HG03175 (cell line): ENCODE measurements at regions not wholly inside any gene's neighbourhood (a gene's known extent, or its start where the extent isn't known, plus 50 kb on each side); places are given as distances from the start of the nearest gene placed in this dataset.

Source experiments
- ATAC-seq: cut with Tn5 transposase; IDR thresholded peaks from one replicate; pipeline ENCODE4 v1.9.1; 2021; ENCODE audit warnings: mild to moderate bottlenecking, moderate library complexity; ENCODE audit not compliant: unreplicated experiment

DNA sequence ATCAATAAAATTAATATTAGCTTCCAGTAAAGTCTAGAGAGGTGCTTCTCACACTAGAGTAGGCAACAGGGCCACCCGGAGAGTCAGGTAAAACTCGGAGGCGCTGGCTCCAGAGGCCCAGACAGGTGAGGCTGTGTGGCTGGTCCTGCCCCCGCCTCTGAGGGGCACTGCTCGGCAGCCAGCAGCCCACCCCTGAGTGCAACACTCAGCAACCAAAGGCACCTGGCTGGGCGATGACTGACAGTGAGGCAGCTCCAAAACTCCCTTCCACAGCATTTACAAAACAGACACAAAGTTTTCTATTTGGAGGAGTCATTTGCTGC, 138.8 kb upstream of the ID2 start:
- no peak for ATAC-seq

DNA sequence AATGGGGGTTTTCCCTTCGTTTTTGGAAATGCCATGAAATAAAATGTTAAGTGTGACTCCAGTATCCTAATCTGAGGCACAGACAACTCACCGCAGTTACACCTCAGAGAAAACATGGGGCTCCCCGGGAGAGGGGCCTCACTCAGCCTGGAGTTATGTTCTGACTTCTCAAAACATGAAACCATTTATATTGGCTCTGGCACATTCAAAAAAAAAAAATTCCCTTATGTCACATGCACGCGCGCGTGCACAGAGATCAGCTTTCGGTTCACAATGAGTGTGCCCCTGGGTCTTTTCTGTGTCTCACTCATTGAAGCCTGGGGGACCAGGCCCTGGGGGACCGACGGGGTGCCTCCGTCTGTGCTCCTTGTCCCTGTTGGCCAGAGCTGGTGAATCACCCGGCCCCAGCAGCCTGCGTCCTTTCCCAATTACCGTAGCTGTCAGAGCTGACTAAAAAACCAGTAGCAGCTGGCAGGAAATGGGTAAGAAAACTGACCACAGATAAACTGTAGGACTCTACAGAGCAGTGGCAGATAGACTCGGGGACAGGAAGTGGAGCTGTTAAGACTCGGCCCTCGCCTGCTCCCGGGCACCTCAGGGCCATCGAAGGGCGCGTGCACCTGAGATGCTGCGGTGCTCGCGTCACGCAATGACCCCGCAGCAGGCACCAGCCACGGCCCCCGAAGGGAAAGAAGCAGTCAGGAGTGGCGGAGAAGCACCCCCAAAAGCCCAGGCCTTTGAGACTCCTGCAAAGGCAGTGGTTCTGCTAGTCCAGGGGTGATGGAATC, 138.3 kb upstream of the ID2 start:
- ATAC-seq, result peak; percentile 81

- no peak for ATAC-seq
These were observed 137.6 kb upstream of the ID2 start for GRCh38 chr2:8544171-8544785.

GRCh38 chr2:8544786-8545694, 136.8 kb upstream of the ID2 start:
- peak; percentile 49 for ATAC-seq

DNA sequence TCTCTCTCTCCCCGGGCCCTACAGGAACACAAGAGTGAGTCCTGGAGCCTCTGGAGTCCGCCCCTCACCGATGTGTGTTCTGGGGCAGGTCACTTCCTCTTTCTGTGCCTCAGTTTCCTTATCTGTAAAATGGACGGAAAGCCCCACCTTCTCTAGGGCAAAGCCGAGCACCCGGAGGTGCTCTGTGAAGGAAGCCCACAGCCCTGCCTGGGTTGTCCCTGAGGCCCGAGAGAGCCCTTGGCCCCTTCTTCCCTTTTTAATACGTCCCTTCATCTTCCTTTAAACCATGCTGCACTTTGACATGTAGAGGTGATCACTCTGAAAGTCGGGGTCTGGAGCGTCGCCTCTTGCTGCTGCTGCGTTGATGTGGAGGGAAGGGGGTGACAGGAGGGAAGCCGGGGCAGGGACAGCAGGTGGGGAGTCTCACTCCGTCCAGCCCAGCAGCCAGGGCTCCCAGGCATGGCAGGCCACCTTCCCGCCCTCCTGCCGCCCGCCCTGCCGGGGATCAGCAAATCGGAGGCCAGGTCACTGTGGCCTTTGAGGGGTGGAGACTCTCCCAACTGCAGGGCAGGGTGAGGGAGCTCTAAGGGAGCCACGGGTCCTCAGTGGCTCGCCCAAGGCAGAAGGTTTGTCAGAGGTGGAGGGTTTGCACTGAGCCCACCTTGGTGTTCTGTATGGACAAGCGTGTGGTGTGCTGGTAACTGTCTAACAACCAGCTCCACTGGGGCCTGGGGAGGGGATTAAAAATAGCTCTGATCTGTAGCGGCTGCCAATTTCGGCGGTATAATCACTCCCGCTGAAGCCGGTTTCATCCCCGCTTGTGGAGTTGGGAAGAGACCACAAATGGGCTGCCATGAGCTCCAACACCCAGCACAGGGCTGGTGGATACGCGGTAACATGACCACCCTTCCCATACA, 135.9 kb upstream of the ID2 start:
- ATAC-seq, result no peak

DNA sequence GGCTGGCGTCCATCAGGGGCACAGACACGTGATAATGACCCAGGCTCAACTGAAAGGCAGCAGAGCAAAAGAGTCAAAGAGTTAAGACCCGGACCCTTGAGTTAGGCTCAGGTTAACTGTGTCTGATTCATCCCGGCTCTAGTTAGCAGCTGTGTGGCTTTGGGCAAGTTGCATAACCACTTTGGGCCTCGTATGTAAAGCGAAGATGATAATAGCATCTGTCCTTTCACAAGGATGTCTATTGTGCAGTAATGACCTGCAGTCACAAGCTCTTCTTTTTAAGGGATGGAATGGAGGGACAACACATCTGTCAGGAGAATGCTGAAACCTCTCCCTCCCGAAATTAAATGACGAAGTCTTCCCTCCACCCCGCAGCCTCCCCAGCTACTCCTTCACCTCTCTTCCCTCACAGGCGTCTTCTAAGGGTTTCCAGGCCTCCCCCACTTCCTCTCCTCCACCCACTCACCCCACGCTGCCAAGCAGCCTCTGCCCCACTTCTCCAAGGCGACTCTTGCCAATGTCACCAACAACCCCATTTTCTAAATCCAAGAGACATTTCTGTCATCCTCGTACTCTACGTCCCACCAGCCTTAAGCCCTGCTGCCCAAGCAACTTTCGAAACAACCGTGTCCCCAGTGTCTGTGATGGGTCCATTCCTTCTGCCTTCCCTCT, 135.1 kb upstream of the ID2 start:
- no peak for ATAC-seq

GRCh38 chr2:8547284-8548064, 134.4 kb upstream of the ID2 start:
- ATAC-seq, result no peak

DNA sequence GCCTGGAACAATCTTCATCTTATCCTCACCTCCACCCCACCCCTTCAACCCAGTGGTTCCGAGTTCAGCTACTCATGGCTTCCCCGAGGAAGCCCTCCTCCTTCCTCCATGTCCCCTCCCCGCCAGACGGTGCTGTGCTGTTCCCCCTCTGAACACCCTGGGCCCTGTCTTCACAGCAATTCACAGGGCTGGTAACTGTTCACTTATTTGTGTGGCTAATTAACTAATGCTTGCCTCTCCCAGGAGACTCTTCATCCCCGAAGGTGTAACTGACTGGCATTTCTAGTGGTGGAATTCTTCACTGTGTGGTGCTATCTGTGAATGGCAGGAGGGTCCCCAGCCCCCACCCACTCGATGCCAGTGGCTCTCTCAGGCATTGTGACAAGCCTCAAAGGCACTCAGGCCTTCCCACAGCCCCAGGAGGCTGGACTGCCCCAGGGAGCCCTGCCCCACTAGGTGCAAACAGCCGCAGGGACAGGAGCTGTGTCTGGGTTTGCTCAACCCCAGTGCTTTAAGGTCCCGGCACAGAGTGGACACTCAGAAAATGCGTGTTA, 133.7 kb upstream of the ID2 start:
- no peak for ATAC-seq

DNA sequence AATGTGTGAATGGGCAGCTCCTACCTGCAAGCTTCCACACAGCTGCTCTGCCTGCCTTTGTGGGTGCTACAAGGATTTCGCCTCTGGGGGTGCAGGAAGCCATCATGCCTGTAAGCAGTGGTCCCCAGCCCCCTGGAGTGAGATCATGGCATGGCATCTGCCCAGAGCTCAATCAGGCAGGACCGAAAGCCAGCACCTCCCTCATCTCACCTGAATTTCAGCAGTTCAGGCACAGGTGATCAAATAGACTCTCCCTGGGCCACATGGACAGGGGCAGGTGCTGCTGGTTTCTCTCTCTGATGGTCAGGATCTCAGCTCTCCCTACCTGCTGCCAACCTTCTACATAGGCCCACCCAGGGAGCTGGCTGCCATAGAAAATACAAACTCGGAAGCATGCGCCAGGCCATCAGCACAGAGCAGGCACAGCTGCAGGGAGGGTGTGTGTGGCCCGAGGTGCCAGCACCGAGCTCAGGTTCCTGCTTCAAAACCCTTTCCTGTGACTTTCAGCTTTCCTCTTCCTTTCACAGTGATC, 133.2 kb upstream of the ID2 start:
- ATAC-seq, result no peak

DNA sequence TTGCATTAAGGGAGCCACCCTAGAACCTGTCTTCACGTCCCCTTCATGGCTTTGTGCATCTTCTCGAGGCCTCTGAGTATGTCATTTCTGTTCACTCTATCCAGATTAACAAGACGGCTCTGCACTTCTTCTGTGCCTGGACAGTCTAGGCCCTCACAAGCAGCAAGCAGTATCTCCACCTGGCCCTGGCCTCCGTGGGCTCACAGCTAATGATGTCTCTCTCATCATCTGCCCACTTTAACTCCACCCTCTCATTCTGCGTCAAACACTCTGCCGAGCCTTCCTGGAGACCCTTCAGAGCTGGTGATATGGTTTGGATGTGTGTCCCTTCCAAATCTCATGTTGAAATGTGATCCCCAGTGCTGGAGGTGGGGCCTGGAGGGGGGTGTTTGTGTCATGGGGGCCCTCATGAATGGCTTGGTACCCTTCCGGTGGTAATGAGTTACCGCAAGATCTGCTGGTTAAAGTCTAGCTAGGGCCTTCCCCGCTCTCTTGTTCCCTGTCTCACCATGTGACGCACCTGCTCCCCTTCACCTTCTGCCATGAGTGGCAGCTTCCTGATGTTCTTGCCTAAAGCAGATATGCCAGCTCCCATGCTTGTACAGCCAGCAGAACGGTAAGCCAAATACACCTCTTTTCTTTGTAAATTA, 132.5 kb upstream of the ID2 start:
- no peak for ATAC-seq

DNA sequence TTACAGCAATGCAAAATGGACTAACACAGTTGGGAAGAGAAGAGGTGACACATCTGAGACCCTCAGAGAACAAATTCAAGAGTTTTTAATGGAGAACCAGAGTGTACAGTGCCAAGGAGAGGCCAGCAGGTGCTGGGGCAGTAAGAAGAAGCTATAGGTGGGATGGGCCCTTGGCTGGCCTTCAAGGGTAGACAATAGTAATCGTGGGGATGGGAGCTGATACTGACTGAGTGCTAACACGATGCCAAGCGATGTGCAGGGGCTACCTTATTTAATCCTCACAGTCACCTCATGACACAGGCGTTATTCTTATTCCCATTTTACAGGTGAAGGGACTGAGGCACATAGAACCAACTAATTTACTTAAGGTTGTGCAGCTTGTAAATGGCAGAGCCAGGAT, 131.9 kb upstream of the ID2 start:
- ATAC-seq, result no peak

- no peak for ATAC-seq
These were observed 131.4 kb upstream of the ID2 start for GRCh38 chr2:8550481-8550880.

GRCh38 chr2:8550937-8551621, 130.8 kb upstream of the ID2 start:
- no peak for ATAC-seq

GRCh38 chr2:8551622-8552074, 130.2 kb upstream of the ID2 start:
- peak; percentile 58 for ATAC-seq

DNA sequence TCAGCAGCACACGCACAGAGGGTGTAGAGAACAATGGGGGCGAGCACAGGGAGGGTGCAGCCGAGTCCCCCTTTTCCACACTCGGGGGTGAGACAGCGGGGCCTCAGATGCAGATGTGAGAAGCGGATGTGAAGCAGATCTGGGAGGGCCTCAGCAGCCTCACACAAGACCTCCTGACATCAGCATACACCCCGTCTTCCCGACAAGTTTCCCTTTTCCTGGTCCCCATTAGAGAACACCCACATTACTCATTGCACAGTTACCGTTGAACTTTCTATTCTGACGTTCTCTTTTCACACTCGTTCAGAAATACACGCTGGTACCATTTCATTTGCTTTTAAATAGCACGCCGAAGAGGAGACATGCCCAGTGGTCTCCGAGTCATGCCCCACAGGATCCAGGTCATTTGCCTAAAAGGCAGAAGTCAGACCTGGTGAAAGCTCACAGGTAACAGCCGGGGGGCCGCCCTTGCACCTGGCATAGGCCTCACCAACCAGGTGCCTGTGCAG, 129.5 kb upstream of the ID2 start:
- ATAC-seq, result peak; percentile 35

DNA sequence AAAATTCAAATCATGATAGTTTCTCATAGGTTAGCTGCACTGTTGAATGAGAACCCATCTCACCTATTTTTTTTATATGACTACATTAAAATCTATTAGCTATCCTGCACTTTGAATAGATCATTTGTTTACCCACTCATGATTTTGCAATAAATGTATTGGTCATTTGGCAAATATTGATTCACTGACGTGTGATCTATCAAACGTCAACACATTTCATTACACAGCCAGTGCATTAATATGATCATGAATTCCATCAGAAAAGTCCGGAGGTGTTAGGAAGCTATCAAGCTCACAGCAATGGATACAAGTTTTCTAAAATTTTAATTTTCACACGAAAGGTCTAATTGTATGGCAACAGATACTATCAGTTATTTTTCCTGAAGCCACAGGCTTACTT, 128.2 kb upstream of the ID2 start:
- ATAC-seq, result no peak

GRCh38 chr2:8554296-8554806, 127.5 kb upstream of the ID2 start:
- ATAC-seq, result no peak
